ENCODE measurements at regions not wholly inside any gene's neighbourhood (a gene's known extent, or its start where the extent isn't known, plus 50 kb on each side); places are given as distances from the start of the nearest gene placed in this dataset.
A peak's percentile ranks its signal among the peaks of the same experiment; 100 is the strongest.
"Not testable (repeated sequence)": the region's sequence is repeated elsewhere in the genome, so short reads cannot be mapped to it uniquely, and the experiment has no call there.

GRCh38 chr4:23023121-23023520 lies 330.4 kb downstream of the GBA3 start:
- H3K4me1 ChIP-seq (ENCODE audit: control insufficient read depth, extremely low read depth, insufficient read depth, low read length), result no peaks in the 10 kb centered on the region
- H3K79me2 ChIP-seq (ENCODE audit: control insufficient read depth, insufficient read depth, low read length), result no peaks in the 10 kb centered on the region
- no peak overlapping the region for H3K4me3 ChIP-seq (replicated peaks in 1 of 4; ENCODE audit: control extremely low read depth in 1 of 4, insufficient read depth in 1 of 4, low read depth in 3 of 4, low read length in 4 of 4)
- peak in 1 of 2 donors; percentile 27 for DNase-seq (ENCODE audit: low read depth in 2 of 2)
- TF ChIP-seq EZH2 (IDR thresholded peaks at IDR 0.05; ENCODE audit: low read length, missing control alignments) (no peak), CTCF (conservative IDR thresholded peaks at IDR 0.05 in 1 of 2, IDR thresholded peaks at IDR 0.05 in 1 of 2; ENCODE audit: low read depth in 1 of 2, low read length in 2 of 2) (no peak)
- no peaks in the 10 kb centered on the region for H3K27me3 ChIP-seq (ENCODE audit: control insufficient read depth, insufficient read depth, low read length)
- H3K9ac ChIP-seq (ENCODE audit: insufficient read depth, low read length), result no peak overlapping the region
- H3K4me2 ChIP-seq (ENCODE audit: extremely low read depth, insufficient read depth, low read length), result no peak overlapping the region
- H3K36me3 ChIP-seq (ENCODE audit: control insufficient read depth, insufficient read depth, low read length), result no peaks in the 10 kb centered on the region
- H2AFZ ChIP-seq (ENCODE audit: low read length), result no peak overlapping the region
- H4K20me1 ChIP-seq (ENCODE audit: control insufficient read depth, extremely low read depth, insufficient read depth, low read length), result no peaks in the 10 kb centered on the region
- no peaks in the 10 kb centered on the region for H3K9me3 ChIP-seq (ENCODE audit: control insufficient read depth, insufficient read depth, low read depth, low read length)
- H3K27ac ChIP-seq (ENCODE audit: insufficient read depth, low read length), result no peak overlapping the region

GRCh38 chr4:23022032-23022431 lies 329.3 kb downstream of the GBA3 start:
- Histone ChIP-seq H3K4me2 (ENCODE audit: extremely low read depth, insufficient read depth, low read length) (no peak overlapping the region), H3K27ac (ENCODE audit: insufficient read depth, low read length) (no peak overlapping the region), H2AFZ (ENCODE audit: low read length) (no peak overlapping the region), H3K36me3 (ENCODE audit: control insufficient read depth, insufficient read depth, low read length) (no peaks in the 10 kb centered on the region), H3K27me3 (ENCODE audit: control insufficient read depth, insufficient read depth, low read length) (no peaks in the 10 kb centered on the region), H3K9ac (ENCODE audit: insufficient read depth, low read length) (no peak overlapping the region), H3K79me2 (ENCODE audit: control insufficient read depth, insufficient read depth, low read length) (no peaks in the 10 kb centered on the region), H3K4me3 (replicated peaks in 1 of 4; ENCODE audit: control extremely low read depth in 1 of 4, insufficient read depth in 1 of 4, low read depth in 3 of 4, low read length in 4 of 4) (no peak overlapping the region), H4K20me1 (ENCODE audit: control insufficient read depth, extremely low read depth, insufficient read depth, low read length) (no peaks in the 10 kb centered on the region), H3K4me1 (ENCODE audit: control insufficient read depth, extremely low read depth, insufficient read depth, low read length) (no peaks in the 10 kb centered on the region), H3K9me3 (ENCODE audit: control insufficient read depth, insufficient read depth, low read depth, low read length) (no peaks in the 10 kb centered on the region)
- TF ChIP-seq CTCF (conservative IDR thresholded peaks at IDR 0.05 in 1 of 2, IDR thresholded peaks at IDR 0.05 in 1 of 2; ENCODE audit: low read depth in 1 of 2, low read length in 2 of 2), result no peak
- TF ChIP-seq EZH2 (IDR thresholded peaks at IDR 0.05; ENCODE audit: low read length, missing control alignments), result no peak
- DNase-seq (ENCODE audit: low read depth in 2 of 2), result peak; percentile 70 to 96

DNA sequence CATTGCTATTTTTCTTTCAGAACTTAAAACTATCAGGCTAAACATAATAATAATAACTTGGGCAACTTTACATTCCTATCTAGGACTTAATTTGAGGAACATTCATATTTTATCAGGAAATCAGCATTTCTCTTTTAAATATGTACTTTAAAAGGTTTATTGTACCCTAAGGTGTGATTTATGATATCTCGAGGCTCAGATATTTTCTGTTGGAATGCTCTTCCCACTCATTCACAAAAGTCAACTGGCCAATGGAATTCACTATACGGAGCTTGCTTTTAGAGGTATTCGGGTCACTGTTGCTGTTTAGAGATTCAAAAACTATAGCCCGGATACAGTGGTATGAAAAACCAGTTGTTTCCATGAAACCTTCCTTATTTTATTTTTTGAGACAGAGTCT lies 328.3 kb downstream of the GBA3 start:
- no peak for DNase-seq (ENCODE audit: low read depth in 2 of 2)

GRCh38 chr4:23020399-23020798 lies 327.7 kb downstream of the GBA3 start:
- H3K27me3 ChIP-seq (ENCODE audit: control insufficient read depth, insufficient read depth, low read length); H4K20me1 ChIP-seq (ENCODE audit: control insufficient read depth, extremely low read depth, insufficient read depth, low read length); H3K36me3 ChIP-seq (ENCODE audit: control insufficient read depth, insufficient read depth, low read length); H3K27ac ChIP-seq (ENCODE audit: insufficient read depth, low read length); H3K4me2 ChIP-seq (ENCODE audit: extremely low read depth, insufficient read depth, low read length); H2AFZ ChIP-seq (ENCODE audit: low read length); H3K79me2 ChIP-seq (ENCODE audit: control insufficient read depth, insufficient read depth, low read length); H3K9me3 ChIP-seq (ENCODE audit: control insufficient read depth, insufficient read depth, low read depth, low read length); DNase-seq (ENCODE audit: low read depth in 2 of 2); H3K9ac ChIP-seq (ENCODE audit: insufficient read depth, low read length); H3K4me1 ChIP-seq (ENCODE audit: control insufficient read depth, extremely low read depth, insufficient read depth, low read length); H3K4me3 ChIP-seq (replicated peaks in 1 of 4; ENCODE audit: control extremely low read depth in 1 of 4, insufficient read depth in 1 of 4, low read depth in 3 of 4, low read length in 4 of 4): not testable (repeated sequence)

More for the DNA sequence above, 328.3 kb downstream of the GBA3 start:
- Histone ChIP-seq H3K9me3 (ENCODE audit: control insufficient read depth, insufficient read depth, low read depth, low read length) (no peaks in the 10 kb centered on the region), H3K27ac (ENCODE audit: insufficient read depth, low read length) (no peak overlapping the region), H4K20me1 (ENCODE audit: control insufficient read depth, extremely low read depth, insufficient read depth, low read length) (no peaks in the 10 kb centered on the region), H3K9ac (ENCODE audit: insufficient read depth, low read length) (no peak overlapping the region), H3K4me1 (ENCODE audit: control insufficient read depth, extremely low read depth, insufficient read depth, low read length) (no peaks in the 10 kb centered on the region), H2AFZ (ENCODE audit: low read length) (no peak overlapping the region), H3K27me3 (ENCODE audit: control insufficient read depth, insufficient read depth, low read length) (no peaks in the 10 kb centered on the region), H3K36me3 (ENCODE audit: control insufficient read depth, insufficient read depth, low read length) (no peaks in the 10 kb centered on the region), H3K4me2 (ENCODE audit: extremely low read depth, insufficient read depth, low read length) (no peak overlapping the region), H3K4me3 (replicated peaks in 1 of 4; ENCODE audit: control extremely low read depth in 1 of 4, insufficient read depth in 1 of 4, low read depth in 3 of 4, low read length in 4 of 4) (no peak overlapping the region), H3K79me2 (ENCODE audit: control insufficient read depth, insufficient read depth, low read length) (no peaks in the 10 kb centered on the region)
- TF ChIP-seq EZH2 (IDR thresholded peaks at IDR 0.05; ENCODE audit: low read length, missing control alignments) (no peak), CTCF (conservative IDR thresholded peaks at IDR 0.05 in 1 of 2, IDR thresholded peaks at IDR 0.05 in 1 of 2; ENCODE audit: low read depth in 1 of 2, low read length in 2 of 2) (no peak)

Measured in fibroblast of lung (primary cell).